GM21390 (cell line): ENCODE measurements at regions not wholly inside any gene's neighbourhood (a gene's known extent, or its start where the extent isn't known, plus 50 kb on each side); places are given as distances from the start of the nearest gene placed in this dataset.
"Not testable (repeated sequence)": the region's sequence is repeated elsewhere in the genome, so short reads cannot be mapped to it uniquely, and the experiment has no call there.

Source experiments
- ATAC-seq: cut with Tn5 transposase; IDR thresholded peaks from one replicate; pipeline ENCODE4 v1.9.1; 2021; ENCODE audit not compliant: unreplicated experiment

DNA sequence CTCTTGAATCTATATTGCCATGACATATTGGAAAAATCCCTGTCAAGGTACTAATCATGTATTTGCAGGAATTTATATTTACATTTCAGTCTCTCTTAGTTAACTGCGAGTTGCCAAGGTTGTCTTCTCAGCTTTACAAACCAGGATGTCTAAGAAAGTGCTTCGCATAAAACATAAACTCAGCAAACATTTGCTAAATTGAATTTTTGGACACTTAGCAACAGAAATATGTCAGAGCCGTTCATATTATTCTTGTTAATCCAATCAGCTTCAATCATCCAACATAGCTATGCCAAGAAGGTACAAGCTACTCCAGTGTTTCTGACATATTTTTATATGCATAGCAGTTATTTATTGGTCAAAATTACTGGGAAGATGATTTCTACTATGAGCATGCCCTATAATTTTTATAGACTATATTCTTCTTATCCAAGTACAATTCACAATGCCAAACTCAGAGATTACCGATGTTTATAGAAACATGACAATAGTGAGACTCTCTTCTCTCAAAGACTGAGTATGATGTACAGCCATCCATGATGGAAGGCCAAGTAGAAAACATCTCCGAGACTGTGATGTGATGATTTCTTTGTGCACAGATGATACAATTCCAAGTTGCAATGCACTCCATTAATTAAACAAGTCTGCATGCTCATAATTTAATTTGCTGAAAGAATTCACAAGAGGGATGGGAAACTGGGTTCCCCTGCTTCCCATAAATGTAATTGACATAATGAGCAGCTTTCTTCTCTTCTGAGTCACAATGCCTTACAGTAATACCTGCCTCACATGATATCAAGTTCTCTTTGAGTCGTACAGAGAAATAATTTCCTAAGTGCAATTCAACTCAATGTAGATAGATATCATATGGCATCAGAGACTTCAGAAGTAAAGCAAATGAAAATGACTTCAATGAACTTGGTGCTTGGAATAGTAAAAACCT is 776.3 kb downstream of the EFNB2 start:
- ATAC-seq: no peak

DNA sequence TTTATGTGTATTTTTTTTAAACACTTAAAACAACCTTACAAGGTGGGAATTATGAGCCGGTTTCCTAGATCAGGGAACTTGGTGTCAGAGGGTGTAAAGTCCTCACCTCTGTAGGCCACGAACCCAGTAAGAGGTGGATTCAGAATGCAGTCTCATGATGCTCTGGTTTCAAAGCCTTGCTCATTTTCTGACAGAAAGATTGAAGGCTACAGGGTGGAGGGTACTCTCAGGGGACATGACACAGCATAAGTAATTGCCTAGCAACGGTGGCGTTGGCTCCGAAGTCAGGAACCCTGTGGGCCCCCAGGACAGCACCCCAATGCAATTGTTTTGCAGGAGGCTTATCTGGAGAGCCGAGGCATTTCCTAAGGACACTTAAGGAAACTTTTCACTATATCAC is 794.7 kb downstream of the EFNB2 start:
- no peak for ATAC-seq

DNA sequence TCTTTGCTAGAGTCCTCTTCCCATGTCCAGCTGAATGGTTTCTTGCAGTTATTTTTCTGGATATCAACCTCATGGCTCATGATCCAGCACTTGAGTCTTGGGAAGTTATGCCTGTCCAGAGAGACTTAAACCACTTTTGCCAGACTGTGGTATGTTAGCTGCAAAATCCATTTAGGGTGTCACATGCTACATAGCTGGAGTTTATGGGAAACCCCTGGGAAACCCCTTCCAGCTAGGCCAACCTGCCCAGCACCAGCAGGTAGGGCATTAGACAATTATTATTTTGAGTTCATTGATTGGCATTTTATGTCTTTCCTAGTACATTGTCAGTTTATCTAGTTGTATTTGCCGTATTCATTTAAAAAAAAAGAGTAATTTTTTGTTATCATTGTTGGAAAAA is 797.8 kb downstream of the EFNB2 start:
- no peak for ATAC-seq

DNA sequence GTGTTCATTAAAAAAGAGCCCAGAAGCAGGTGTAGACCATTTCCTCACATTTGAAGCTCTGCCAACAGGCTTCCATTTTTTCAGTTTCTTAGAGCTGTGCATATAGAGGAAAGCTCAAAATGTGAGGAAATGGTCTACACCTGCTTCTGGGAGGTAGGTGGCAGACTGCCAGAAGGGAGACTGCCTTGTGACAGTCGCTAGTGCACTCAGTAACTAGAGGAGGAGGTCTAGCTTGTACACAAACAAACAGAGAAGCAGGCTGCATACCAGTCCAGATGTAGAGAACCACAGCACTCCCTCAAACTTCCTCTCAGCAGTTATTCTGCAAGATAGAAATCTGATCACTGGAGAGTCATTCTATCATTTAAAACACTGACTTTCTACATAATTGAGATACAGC is 800.2 kb downstream of the EFNB2 start:
- no peak for ATAC-seq

DNA sequence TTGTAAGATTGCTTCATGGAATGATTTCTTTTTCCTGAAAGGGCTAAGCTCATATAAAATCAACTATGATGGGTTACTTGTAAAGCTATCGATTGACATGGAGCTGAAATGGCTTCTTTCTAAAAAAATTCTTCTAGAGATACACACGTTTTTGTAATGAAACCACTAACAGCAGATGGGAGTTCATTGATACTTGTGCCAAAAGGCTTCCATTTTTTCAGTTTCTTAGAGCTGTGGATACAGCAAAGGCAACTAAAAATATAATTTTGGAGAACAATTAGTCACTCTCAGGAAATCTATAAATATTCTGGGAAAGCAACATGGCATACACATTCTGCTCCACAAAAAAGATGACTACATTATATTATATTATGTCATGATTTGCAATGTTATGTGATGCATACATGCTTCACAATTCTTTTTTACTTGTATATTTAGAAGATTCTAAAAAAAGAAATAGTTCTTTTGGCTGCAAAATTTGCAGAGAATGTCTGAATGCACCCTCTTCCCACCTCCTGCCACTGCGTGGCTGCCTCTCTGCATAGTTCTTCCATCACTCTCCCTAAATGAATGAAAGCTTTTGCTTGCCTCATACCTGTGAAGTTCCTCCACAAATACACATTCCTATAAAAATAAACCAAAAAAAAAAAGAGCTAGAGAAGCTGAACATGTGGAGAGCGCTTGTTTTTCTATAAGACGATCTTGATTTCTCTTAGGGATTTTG is 802.5 kb downstream of the EFNB2 start:
- ATAC-seq: no peak

DNA sequence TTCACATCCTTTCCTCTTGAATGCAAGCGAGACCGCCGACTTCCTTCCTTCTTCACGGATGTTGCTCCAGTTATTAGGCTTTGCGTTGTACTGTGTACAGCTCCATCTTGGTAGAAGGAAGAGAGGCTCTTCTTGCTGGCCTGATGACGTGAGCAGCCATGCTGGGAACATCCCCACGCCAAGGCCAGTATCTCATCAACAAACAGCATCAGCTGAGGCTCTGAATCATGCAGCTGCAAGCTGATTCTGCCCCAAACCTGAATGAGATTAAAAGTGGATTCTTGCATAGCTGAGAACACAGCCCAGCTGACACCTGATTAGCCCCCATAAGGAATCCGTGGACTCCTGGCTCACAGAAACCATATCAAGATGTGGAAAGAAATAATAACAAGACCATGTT is 809.6 kb downstream of the EFNB2 start:
- no peak for ATAC-seq

DNA sequence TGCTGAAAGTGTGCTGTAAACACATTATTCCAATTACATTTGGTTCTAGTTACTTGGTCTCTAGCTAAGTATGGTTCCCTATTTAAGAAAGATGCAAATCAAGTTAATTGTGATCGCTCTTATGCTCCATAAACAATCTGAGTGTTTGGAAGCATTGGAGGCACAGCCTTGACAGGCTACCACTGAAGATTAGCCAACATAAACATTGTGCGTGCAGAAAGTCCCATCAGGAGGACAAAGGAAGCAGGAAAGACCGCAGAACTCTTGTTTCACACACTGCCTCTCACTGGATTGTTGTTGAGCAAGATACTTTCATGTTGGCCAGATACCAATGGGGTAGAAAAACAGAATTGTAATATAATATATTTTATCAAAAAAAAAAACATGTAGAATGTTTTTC is 814.4 kb downstream of the EFNB2 start:
- no peak for ATAC-seq

DNA sequence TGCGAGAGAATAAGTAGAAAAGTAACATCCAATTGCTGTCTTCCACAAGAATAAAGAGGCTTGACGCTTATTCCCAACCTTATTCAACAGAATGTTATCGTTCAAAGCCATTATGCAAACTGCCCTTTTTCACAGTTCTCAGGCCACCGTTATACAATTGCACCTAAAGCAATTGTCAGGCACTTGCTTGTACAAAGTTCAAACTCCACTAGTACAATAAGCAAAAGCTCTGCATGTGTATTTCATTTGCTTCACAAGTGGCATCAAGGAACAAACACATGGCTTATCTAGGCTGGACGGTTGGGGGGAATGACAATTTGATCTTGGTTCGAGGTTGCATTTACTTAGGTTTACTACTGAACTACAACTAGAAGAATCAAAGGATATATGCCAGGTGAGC is 815.6 kb downstream of the EFNB2 start:
- no peak for ATAC-seq

DNA sequence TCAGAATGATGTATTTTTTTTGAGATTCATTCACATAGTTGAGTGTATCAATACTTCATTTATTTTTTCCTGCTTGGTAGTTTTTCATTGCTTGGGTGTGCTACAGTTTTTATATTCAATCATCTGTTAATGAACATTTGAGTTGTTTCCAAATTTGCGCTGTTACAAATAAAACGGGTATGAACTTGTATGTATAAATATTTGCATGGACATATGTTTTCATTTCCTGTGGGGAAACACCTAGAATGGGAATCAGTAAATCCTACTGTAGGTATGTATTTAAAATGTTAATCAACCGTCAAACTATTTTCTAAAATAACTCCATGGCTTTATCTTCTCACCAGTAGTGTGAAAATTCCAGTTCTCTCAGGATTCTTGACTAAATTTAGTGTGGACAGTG is 826.3 kb downstream of the EFNB2 start:
- ATAC-seq: no peak

DNA sequence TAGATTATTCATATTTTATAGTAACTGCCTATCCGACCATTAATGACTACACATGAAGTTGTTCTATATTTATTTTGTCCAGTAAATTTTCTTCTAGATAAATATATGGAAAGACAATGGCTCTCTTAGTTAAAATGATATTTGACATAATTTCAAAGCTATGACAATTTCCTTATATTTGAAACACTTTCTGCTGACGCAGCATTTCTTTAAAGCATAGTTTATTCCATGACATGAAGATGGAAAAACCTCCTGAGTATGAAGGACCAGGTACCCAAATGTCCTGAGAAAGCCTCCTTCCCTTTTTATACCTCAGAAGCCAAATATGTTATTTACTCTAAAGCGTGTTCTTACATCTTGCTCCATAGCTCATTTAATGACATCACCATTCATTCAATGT is 831.6 kb downstream of the EFNB2 start:
- no peak for ATAC-seq

DNA sequence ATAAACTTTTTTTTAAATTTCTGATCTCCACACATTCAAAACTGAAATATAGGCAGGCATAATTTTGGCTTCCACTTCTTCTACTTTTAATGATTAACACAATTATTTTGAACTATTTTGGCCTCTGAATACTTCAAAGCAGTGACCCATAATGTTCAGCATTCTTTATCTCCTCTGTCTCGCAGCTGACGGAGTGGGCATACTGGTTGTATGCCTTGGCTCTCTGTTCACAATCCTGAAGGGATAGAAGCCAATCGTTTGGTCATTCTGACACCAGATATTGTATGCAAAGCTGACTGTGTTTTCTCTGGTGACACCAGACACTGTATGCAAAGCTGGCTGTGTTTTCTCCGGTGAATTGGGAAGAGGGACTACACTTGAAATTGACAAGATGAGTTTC is 833.0 kb downstream of the EFNB2 start:
- no peak for ATAC-seq

DNA sequence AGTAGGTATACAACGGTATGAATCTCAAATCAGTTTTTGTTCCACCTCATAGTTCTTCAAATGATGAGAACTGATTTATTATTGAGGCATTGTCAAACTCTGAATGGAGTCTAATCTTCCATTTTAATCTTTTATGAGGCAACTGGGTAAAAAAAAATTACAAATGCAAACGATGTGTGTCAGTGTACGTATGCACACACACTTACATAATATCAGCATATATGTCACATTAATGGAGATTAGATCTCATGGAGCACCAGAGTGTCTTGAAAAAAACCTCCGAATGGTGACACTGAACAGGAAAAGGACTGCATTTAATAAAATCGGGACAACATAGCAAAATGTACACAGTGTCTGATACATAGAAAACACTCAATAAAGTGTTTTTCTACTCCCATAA is 842.7 kb downstream of the EFNB2 start:
- no peak for ATAC-seq

DNA sequence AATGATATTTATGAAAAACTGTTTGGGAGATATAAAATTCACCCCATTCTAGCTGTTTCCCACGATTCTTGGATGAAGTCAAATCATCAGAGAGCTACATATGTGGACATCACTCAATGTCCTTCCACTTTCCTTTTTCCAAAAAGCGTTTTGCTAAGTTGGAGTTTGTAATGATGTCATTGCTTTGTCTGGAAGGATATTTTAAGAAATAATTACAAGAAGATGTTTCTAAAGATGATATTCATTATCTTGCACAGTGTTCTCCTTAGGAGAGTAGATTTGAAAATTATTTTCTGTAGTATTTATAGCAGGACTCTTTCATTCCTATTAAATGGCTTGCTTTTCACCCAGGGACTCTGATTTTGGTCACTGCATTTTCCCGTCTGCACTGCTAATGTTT is 851.2 kb downstream of the EFNB2 start:
- no peak for ATAC-seq

DNA sequence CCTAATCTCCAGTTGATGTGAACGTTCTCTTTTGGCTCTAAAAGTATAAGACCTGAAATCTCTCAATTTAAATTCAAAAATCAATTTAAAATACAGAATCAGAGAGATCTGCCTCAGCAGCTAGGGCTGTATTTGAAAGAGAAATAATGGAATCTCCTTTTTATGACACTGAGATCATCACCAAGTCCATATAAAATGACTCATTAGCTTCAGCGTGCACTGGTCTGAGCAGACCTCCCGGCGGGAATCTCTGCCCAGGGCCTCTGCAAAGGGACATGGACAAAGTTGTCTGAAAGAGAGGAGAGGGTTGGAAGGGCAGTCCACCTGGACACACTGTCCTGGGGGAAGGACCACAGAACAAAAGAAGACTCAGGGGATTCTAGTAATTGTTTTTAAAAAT is 855.6 kb downstream of the EFNB2 start:
- no peak for ATAC-seq

DNA sequence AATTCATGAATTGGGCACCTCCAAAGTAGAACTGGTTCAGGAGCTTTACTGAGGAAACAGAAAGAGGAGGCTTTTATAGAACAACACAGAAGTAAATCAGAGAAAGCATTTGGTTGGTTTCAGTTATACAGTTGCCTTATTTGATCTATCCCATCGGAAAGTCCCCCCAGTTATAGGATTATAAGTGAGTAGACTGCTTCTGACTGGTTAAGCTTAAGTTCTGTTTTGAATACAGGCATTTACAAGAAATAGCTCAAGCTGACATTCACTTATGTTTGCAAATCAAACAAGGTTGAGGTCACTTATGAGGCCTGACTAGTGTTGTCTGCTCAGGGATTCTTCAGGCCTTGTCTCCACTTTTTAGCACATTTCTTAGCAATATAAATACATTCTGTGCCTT is 857.4 kb downstream of the EFNB2 start:
- no peak for ATAC-seq

DNA sequence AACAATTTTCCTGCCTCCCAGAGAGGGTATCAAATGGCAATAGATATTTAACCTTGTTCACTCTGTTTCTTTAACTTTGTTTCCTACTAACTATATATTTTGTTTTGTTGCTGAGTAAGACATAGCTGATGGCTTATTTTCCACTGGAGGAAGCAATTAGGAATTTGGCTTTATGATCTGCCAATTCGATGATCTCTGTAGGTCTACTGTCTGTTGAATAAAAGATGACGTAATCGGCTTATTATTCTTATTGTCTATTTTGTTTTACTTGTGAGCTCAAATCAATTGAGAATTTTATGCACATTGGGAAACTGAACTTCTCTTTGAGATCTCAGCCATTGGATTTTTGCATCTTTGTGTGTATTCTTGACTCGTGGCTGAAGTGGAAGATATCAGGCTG is 862.6 kb downstream of the EFNB2 start:
- no peak for ATAC-seq

DNA sequence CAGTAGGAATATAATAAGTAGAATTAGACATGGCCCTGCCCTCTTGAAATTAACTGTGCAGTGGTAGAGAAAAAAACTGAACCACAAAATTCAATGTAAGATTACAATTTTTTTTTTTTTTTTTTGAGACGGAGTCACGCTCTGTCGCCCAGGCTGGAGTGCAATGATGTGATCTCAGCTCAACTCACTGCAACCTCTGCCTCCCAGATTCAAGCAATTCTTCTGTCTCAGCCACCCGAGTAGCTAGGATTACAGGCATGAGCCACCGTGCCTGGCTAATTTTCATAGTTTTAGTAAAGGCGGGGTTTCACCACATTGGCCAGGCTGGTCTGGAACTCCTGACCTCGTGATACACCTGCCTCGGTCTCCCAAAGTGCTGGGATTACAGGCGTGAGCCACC is 864.3 kb downstream of the EFNB2 start:
- not testable (repeated sequence) for ATAC-seq

DNA sequence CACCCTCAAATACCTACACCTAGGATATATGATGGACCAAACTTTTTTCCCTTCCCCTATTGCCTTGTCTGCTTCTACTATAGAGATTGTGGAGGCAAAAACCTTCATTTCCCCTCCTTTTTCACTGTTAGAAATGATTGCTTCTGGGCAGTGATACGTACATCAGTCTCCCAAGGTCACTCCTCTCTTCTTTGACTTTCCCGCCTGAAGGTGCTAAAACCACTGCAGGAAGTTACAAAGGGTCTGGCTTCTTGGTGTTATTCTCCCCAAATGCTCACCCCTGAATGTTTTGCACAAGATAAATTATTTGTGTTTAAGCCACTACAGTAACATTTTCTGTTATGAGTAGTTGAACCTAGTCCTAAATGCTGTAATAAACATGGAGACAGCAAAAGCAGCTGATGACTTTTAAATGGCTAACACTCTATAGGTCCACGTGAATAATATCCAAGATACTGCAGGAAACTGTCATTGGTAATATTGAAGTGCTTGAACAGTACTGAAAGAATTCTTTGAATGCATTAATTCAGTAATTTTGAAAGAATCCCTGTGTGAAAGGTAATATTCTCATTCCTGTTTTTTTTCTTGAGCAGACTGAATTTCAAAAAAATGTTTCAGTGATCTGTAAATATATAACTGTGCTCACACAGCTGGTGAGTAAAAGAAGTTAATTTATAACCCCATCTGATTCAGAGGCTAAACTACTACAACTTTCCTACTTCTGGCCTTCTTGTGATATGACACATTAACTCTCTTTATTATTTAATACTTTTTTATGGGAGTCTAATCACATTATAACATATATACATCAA is 865.1 kb downstream of the EFNB2 start:
- no peak for ATAC-seq

DNA sequence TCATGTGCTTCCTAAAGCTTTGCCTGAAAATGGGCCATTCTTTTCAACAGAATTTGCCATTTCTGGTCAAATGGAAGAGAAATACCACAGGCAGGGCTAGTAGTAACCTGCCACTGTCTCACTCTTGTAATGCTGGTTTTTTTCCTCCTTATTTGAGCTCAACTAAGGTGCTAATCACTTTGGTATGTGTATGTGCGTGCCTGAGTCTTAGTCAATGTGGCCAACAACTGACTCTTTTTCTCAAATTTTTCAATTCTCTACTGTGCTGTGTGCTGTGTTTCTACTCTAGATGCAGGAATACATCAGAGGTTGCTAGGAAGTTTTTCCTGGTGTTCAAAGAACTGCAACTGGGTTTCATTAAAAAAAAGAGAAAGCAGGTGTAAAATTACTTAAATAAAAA is 870.2 kb downstream of the EFNB2 start:
- ATAC-seq: no peak

DNA sequence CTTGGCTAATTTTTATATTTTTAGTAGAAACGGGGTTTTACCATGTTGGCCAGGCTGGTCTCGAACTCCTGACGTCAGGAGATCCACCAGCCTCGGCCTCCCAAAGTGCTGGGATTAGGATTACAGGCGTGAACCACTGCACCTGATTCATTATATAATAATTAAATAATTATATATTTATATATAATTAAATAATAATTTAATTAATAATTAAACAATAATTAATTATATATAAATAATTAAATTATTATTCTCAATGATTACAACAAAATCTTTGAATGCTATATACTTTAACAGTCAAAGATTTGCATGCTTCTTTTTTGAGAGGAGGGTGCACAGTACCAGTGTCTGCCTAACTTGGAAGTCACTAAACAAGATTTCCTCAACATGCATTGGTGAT is 872.3 kb downstream of the EFNB2 start:
- ATAC-seq: no peak

DNA sequence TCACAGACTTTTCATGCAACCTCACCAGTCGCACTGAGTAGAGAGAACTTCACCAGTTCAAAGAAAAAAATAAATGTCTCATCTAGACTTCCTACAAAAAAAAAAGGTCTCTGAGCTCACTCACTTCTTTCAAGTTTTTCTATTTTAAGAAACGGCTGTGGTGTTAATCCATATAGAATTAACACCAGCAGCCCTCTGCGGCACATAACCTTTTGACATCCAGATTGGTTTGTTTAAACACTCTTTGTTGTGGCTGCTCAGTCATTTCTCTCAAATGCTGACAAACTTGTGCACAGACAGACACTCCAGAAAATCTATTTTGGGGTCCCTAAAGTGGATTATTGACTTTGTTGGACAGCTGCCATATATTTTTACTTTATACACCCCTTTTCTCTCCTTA is 874.9 kb downstream of the EFNB2 start:
- ATAC-seq: no peak

DNA sequence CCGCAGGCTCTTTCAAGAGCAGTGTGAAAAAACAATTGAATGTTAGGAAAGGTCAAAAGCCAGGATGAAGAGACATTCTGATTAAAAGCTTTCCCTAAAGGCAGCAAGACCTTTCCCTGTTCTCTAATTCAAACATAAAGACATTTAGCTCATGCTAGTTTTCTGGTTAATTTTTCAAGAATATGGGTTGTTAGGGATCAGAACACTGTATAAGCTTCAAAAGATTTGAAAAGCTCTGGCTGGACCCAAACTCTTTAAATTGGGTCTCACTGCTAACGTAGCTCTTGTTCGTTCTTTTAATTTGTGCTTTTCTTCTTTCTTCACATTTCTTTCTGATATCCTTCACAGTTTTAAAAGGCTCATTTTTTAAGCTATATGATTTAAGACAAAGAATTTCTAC is 877.0 kb downstream of the EFNB2 start:
- ATAC-seq: no peak
